Left lobe of liver (tissue), 2 donors: ENCODE measurements at regions not wholly inside any gene's neighbourhood (a gene's known extent, or its start where the extent isn't known, plus 50 kb on each side); places are given as distances from the start of the nearest gene placed in this dataset.

Experiments
- ATAC-seq: fragments of 200-7000 bp; cut with Tn5 transposase; one replicate; pipeline ENCODE4 v1.9.1; 2020; ENCODE audit warnings: mild to moderate bottlenecking, moderate library complexity
- DNase-seq: peaks from one replicate; pipeline ENCODE4 v3.0.0-alpha.2; 2020; ENCODE audit warnings: low spot score
- donor health status: DM: no; HTN: no; CAD: no; lungs with moderate emphysema.
- donor health status: DM: no; HTN: yes; CAD: no.

DNA sequence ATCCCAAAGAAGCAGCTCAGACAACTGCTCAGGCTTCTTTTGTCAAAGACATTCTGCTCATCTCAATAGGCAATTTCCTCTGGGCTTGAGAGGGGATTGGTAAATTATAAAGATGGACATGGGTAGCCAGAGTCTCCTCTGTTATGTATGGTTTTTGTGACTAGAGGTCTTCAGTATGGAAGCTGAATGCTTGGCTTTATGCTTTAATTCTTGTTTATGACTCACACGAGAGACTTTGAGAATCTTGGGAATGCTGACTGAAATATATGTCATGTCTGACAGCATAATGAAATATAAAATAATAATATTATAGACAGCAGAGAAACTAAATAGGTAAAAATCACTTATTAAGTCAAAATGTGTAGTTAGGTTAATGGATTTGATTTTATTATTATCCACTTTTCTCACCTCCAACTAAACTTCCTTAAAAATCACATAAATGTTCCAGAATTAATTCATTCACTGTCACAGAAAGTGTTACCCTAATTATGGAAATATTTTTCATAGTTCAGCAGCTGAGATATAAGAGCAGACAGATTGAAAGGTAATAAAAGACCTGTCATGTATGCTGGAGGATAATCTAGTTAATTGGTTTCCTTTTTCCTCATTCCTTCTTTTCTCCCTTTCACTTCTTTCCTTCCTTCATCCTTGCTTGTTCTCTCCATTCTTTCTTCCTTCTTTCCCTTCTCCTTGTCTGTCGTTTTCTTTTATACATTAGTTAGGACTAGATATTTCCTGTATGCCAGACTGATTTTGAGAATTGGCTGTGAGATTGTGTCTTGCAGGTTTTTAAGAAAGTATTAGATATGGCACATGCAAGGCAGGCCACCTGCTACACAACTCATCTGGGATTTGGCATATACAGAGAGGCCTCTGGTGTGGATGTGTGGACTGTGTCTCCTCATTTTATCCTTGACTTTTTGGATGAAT, 1866.1 kb upstream of the NUDT12 start:
- ATAC-seq (no peak), DNase-seq (no peak)

GRCh38 chr5:105414067-105414466, 1851.5 kb upstream of the NUDT12 start:
- no peak for DNase-seq
- no peak for ATAC-seq

- DNase-seq = no peak
Measured at GRCh38 chr5:105413406-105413990, 1850.9 kb upstream of the NUDT12 start.

DNA sequence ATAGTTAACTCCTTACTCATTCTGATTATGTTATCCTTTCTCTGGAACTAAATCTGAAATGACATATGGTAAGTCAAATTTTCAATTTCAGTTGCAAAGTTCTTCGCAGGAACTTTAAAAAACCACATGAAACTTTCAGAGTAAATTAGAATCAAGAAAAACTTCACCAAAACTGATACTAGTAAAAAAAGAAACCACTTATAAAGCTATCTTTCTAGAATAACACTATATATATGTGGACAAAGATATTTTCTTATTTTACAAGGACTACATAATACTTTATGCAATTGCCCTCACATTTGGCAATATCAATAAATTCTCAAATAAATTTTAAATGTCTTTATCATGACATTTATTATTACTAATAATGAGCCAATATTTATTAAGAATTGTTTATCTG, 1847.1 kb upstream of the NUDT12 start:
- no peak for DNase-seq
- ATAC-seq = no peak

More at GRCh38 chr5:105413406-105413990, 1850.9 kb upstream of the NUDT12 start:
- ATAC-seq = no peak

- DNase-seq = no peak
- ATAC-seq = no peak
Measured at GRCh38 chr5:105407200-105407599, 1844.6 kb upstream of the NUDT12 start.

- DNase-seq (no peak), ATAC-seq (no peak)
Measured at GRCh38 chr5:105397749-105398148, 1835.2 kb upstream of the NUDT12 start.

DNA sequence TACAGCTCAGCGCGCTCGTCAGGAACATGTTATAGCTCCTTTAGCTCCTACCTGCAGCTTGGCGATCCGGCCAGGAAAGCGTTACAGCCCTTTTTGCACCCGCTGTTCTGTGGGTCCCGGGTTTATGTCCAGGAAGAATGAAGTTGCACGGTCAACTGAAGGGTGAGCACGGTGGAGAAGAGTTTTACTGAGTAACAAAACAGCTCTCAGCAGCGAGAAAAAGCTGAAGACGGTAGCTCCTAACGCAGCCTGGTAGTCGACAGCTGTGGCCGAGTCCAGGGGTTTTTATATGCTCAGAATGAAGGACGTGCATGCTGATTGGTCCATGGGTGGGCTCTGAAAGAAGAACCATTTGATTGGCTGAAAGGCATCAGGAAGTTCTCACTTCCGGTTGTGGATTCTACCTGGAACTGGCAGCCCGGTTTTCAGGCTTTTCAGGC, 1830.1 kb upstream of the NUDT12 start:
- DNase-seq = no peak
- ATAC-seq = no peak

GRCh38 chr5:105392122-105392709, 1829.6 kb upstream of the NUDT12 start:
- ATAC-seq (no peak), DNase-seq (no peak)

DNA sequence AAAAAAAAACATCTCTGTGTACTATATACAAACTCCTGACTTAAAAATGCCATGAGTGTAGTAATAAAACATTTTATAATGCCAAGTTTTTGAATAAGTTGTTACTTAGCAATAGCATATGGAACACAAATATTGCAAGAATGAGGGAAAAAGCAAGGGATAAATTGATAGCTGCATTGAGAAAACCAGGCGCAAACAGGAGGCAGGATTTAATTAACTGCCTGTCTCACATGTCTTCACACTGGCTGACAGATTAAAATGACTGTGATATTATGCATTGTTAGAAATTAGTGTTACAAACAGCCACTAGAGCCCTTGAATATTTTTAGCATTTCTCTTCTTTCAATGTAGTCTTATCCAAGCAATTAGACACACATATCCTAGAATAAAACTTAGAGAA, 1817.5 kb upstream of the NUDT12 start:
- no peak for DNase-seq
- ATAC-seq = no peak

DNA sequence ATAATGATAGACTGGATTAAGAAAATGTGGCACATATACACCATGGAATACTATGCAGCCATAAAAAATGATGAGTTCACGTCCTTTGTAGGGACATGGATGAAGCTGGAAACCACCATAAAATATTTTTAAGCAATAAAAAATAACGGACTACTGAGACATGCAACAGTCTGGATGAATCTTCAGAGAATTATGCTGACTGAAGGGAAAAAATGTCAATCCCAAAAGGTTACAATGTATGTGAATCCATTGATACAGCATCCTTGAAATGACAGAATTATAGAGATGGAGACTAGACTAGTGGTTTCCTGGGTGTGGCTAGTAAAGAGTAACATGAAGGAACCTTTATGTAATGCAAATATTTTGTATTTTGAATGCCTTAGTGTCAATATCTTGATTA, 1808.6 kb upstream of the NUDT12 start:
- no peak for DNase-seq

DNA sequence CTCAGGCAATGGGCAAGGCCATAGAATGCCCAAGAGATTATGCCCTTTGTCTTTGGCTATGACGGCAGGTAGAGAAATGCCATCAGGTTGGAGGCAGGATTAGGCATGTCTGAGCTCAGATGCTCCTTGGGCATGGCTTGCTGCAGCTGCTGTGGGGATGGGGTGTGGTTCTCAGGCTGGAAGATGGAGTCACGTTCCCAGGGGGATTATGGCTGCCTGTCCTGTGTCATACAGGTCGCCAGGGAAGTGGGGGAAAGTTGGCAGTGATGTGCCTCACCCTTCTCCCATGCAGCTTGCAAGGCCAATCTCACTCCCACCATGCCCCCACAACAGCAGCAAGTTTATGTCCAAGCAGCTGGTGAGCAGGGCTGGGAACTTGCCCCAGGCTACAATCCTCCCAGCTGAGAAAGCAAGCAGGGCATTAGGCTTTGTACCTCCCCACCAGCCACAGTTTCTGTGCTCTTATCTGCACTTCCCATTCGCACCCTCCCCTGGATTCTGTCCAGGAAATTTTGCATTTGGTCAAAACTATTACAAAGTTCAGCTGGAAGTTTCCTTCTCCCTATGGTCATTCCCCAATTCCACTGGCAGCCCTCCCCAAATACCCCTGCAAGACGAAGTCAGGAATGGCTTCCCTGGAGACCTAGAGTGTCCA, 1788.0 kb upstream of the NUDT12 start:
- ATAC-seq (no peak), DNase-seq (no peak)

More for the DNA sequence above, 1808.6 kb upstream of the NUDT12 start:
- no peak for ATAC-seq

DNA sequence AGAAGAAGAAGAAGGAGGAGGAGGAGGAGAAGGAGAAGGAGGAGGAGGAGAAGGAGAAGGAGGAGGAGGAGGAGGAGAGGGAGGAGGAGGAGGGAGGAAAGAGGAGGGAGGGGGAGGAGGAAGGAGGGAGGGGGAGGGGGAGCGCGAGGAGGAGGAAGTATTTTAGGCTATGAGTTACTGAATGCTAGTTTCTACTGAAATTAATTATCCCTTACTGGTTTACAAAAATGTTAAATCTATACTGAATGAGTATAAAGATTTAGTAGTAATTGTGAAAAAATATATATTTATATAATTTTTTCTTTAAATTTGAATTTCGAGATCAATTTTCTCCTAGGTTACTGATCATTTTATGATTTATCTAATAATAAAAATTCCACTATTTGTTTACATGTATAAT, 1769.0 kb upstream of the NUDT12 start:
- DNase-seq (no peak), ATAC-seq (no peak)

GRCh38 chr5:105330185-105330584, 1767.6 kb upstream of the NUDT12 start:
- no peak for ATAC-seq
- DNase-seq = no peak

- DNase-seq = no peak
- no peak for ATAC-seq
Measured at GRCh38 chr5:105304859-105305258, 1742.3 kb upstream of the NUDT12 start.

GRCh38 chr5:105288946-105289345, 1726.4 kb upstream of the NUDT12 start:
- ATAC-seq = no peak
- no peak for DNase-seq

- no peak for DNase-seq
- no peak for ATAC-seq
Measured at GRCh38 chr5:105283134-105283533, 1720.5 kb upstream of the NUDT12 start.

DNA sequence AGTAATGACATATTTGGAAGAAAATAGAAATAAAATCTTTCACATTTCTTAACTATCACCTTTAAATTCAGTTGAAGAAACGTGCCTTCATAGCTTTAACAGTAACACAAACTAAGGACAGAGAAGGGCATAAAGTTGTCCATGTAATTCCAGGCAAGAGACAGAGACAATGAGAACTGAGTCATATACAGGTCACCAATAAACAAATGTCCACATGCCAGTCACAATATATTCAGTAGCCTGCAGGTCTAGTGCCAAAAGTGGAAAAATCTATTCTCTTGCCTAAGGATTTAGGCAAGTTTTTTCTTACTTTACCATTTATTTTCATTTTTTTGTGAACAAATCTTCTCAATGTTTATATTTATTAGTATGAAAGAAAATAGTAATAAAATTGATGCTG, 1711.5 kb upstream of the NUDT12 start:
- DNase-seq (no peak), ATAC-seq (no peak)

DNA sequence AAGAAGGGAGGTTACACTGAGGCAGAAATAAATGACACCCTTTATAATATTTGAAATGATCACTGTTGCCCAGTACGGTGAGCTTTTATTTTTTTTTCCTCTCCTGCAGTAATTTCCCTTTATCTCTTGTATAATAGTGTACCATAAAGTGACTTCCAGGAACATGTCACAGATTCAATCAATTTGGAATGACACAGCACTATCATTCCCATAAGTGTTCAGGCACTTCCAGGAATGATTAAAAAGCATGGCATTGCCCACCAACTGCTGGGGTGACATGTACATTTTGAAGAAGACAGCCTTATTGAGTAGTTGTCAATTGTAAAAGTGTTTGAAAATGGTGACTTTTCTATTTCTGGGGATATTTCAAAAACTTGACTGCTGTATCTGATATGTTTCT, 1700.9 kb upstream of the NUDT12 start:
- no peak for DNase-seq
- no peak for ATAC-seq

GRCh38 chr5:105259581-105260217, 1697.1 kb upstream of the NUDT12 start:
- ATAC-seq (no peak), DNase-seq (no peak)

DNA sequence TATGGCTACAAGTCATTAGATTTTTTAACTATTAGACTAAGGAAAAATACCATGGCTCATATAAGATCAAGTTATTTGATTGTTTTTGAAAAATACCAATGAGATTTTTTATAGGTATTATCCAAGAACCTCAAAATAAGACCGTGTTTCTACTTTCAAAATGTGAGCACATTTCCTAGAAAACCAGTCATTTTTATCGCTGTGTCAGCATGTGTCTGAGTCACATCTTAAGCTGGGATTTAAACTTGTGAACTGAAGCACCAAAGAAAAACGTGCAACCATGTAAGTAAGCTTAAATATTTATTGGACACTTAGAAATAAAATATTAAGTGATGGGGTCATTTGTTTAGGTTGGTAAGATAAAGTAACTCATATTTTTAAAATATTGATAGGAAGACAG, 1676.0 kb upstream of the NUDT12 start:
- DNase-seq = no peak
- no peak for ATAC-seq
